GM12872 (cell line): ENCODE measurements at regions not wholly inside any gene's neighbourhood (a gene's known extent, or its start where the extent isn't known, plus 50 kb on each side); places are given as distances from the start of the nearest gene placed in this dataset.

Source experiments
- CTCF ChIP-seq: IDR thresholded peaks from 3 replicates; pipeline ENCODE4 v1.5.1; 2011; ENCODE audit warnings: low read depth, mild to moderate bottlenecking, low read length, moderate library complexity; ENCODE audit not compliant: insufficient read depth

GRCh38 chr2:21412944-21413443, 289.2 kb downstream of the TDRD15 start:
- no peak for TF ChIP-seq CTCF

DNA sequence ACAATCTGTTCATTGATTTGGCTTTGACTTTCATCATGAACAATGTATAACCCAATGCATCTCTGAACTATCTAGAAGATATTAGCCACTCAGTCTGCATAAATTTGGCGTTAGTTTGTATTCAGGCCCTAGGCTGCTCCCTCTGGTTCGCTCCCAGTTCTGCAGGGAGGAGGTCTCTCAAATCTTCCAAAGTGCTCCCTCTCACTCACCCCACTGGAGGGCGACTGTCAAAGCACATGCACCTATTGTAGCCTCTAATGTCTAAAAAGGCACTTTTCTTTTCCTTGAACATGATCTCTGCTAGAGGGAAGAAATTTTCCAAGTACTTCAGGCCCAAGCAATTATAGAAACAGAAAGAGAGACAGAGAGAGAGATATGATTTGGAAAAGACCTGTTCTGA, 291.5 kb downstream of the TDRD15 start:
- TF ChIP-seq CTCF: peak; percentile 29; the same call in 1 of the 3 replicates

DNA sequence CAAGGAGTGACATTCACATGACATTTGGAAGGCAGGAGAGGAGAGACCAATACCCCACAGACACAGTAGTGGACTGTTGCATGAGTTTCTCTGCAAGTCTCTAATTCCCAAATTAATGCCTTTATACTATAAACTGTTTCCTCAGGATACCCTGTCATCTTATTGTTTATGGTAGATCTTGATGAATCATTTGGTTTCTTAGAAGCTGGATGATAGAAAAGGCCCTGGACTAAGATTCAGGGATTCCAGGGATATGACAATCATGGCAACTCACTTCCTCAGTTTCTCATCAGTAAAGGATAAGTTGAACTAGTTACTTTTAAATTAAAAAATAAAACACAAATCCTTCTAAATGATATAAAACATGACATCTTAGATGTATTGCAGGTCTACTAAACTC, 292.5 kb downstream of the TDRD15 start:
- TF ChIP-seq CTCF: no peak

GRCh38 chr2:21418456-21418855, 294.7 kb downstream of the TDRD15 start:
- TF ChIP-seq CTCF: no peak

GRCh38 chr2:21420553-21421335, 297.0 kb downstream of the TDRD15 start:
- TF ChIP-seq CTCF: no peak

GRCh38 chr2:21422050-21422449, 298.3 kb downstream of the TDRD15 start:
- TF ChIP-seq CTCF: peak; percentile 80

GRCh38 chr2:21422724-21423522, 299.2 kb downstream of the TDRD15 start:
- TF ChIP-seq CTCF: no peak
